Tibial artery (tissue), 4 donors: ENCODE measurements at regions not wholly inside any gene's neighbourhood (a gene's known extent, or its start where the extent isn't known, plus 50 kb on each side); places are given as distances from the start of the nearest gene placed in this dataset.

Experiments used
- DNase-seq, 2 donors: peaks; one replicate each; pipeline ENCODE4 v3.0.0-alpha.2; 2019
- H3K27ac ChIP-seq, 2 donors: fragments of 200-600 bp; sonication (generic) in 1 of 2; 1 replicate in 1 of 2; 2 replicates in 1 of 2; pipeline ENCODE4 v1.5.1; 2018 to 2019; ENCODE audit warnings: mild to moderate bottlenecking in 1 of 2
- H3K27me3 ChIP-seq, 2 donors: fragments of 200-600 bp; sonication (generic) in 1 of 2; one replicate each; pipeline versions ENCODE4 v1.5.1 to v1.6.0; 2016 to 2019
- H3K36me3 ChIP-seq, 3 donors: fragments of 200-600 bp; sonication (generic) in 2 of 3; one replicate each; pipeline ENCODE4 v1.5.1; 2016 to 2019; ENCODE audit warnings: mild to moderate bottlenecking in 2 of 3
- H3K4me1 ChIP-seq, 4 donors: fragments of 200-600 bp; sonication (generic) in 2 of 4; 1 replicate in 3 of 4; 2 replicates in 1 of 4; pipeline ENCODE4 v1.5.1; 2016 to 2019
- H3K4me3 ChIP-seq, 2 donors: fragments of 200-600 bp; sonication (generic) in 1 of 2; 1 replicate in 1 of 2; 2 replicates in 1 of 2; pipeline ENCODE4 v1.5.1; 2018 to 2019; ENCODE audit warnings: mild to moderate bottlenecking in 2 of 2
- H3K9me3 ChIP-seq, 3 donors: fragments of 200-600 bp; sonication (generic) in 1 of 3; one replicate each; pipeline ENCODE4 v1.5.1; 2016 to 2019
- CTCF ChIP-seq, 2 experiments: fragments of 200-600 bp in 1 of 2; fragments of 450-650 bp in 1 of 2; IDR thresholded peaks; one replicate each; pipeline ENCODE4 v1.5.1; 2017 to 2019; ENCODE audit warnings: antibody characterized with exemption in 2 of 2, mild to moderate bottlenecking in 1 of 2, moderate library complexity in 1 of 2
- intact Hi-C: fragments of 100-400 bp; cut with DNase I; formaldehyde crosslinking; loops from one replicate; pipeline ENCODE4 v1.15.0; 2023; ENCODE audit warnings: low total_unique reads

GRCh38 chr12:107501681-107502080, 183.9 kb upstream of the PWP1 start:
- Histone ChIP-seq H3K36me3 (no peaks in the 10 kb centered on the region), H3K4me3 (no peak overlapping the region), H3K9me3 (no peaks in the 10 kb centered on the region), H3K4me1 (no peaks in the 10 kb centered on the region), H3K27me3 (no peaks in the 10 kb centered on the region), H3K27ac (no peak overlapping the region)
- DNase-seq, result no peak
- intact Hi-C loops, result no loop called here
- TF ChIP-seq CTCF (IDR thresholded peaks at IDR 0.05), result no peak

- intact Hi-C loops, result no loop called here
Observed at GRCh38 chr12:107503129-107503855, 182.3 kb upstream of the PWP1 start.

DNA sequence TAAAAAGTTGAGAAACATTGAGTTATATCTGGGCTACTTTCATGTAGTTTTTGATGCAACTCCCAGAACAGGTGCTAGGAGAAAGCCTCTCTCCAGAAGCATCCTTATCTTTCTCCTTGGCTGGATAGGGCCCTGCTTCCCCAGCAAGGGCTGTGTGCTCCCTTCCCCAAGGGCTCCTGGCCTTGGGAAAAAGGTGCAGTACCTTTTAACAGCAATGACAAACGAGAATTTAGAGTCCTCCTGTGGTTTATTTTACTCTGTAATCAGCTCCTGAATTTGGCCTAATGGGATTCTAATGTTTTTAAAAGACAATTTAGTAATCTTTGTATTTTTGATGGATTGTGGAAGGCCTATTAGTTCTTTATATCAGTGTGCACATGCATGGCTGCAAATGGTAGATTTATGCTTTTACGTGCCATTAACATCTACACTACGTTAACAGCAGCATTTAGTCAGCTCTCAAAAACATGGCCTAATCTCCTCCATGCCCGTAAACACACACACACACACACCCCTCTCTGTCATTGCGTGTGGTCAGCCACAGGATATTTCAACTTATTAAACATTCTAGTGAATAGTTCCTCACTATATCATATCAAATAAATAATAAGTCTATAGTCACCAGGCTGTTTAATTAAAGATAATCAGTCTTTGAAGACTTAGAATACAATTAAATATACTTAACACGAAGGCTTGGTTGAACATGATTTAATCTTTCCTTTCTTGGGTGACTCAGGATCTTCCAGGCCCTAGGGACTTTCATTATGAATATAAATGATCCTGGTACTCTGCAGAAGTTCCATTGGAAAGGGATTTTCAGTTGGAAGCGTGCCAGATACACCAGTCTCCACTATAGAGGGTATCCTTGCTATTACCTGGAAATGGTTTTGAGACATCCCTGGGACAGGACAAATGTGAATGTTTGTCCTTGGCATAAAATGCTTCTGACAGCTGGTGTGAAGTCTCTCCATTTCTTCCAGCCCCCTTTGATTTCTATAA, 181.4 kb upstream of the PWP1 start:
- H3K36me3 ChIP-seq, result no peaks in the 10 kb centered on the region
- H3K27me3 ChIP-seq, result no peaks in the 10 kb centered on the region
- no peak overlapping the region for H3K27ac ChIP-seq
- no peak overlapping the region for H3K4me3 ChIP-seq
- no peaks in the 10 kb centered on the region for H3K4me1 ChIP-seq
- no peak for DNase-seq
- intact Hi-C loops, result no loop called here
- TF ChIP-seq CTCF (IDR thresholded peaks at IDR 0.05), result no peak
- no peaks in the 10 kb centered on the region for H3K9me3 ChIP-seq

More at GRCh38 chr12:107503129-107503855, 182.3 kb upstream of the PWP1 start:
- no peaks in the 10 kb centered on the region for H3K4me1 ChIP-seq
- H3K27me3 ChIP-seq, result no peaks in the 10 kb centered on the region
- no peaks in the 10 kb centered on the region for H3K9me3 ChIP-seq
- H3K36me3 ChIP-seq, result no peaks in the 10 kb centered on the region
- no peak overlapping the region for H3K4me3 ChIP-seq
- DNase-seq, result no peak
- TF ChIP-seq CTCF (IDR thresholded peaks at IDR 0.05), result no peak
- H3K27ac ChIP-seq, result no peak overlapping the region

- Histone ChIP-seq H3K27me3 (no peaks in the 10 kb centered on the region), H3K27ac (no peak overlapping the region), H3K4me3 (no peak overlapping the region), H3K36me3 (no peaks in the 10 kb centered on the region), H3K4me1 (no peaks in the 10 kb centered on the region), H3K9me3 (no peaks in the 10 kb centered on the region)
- intact Hi-C loops, result loop anchor here (1.0 kb wide), 1 partner anchor 17 kb away; no protein-coding TSS in a partner anchor
- no peak for DNase-seq
- no peak for TF ChIP-seq CTCF (IDR thresholded peaks at IDR 0.05)
Observed at GRCh38 chr12:107509421-107509820, 176.2 kb upstream of the PWP1 start.

- DNase-seq, result no peak
- no peaks in the 10 kb centered on the region for H3K4me1 ChIP-seq
- H3K9me3 ChIP-seq, result no peaks in the 10 kb centered on the region
- H3K4me3 ChIP-seq, result no peak overlapping the region
- TF ChIP-seq CTCF (IDR thresholded peaks at IDR 0.05), result no peak
- intact Hi-C loops, result no loop called here
- no peaks in the 10 kb centered on the region for H3K36me3 ChIP-seq
- H3K27ac ChIP-seq, result no peak overlapping the region
- no peaks in the 10 kb centered on the region for H3K27me3 ChIP-seq
Observed at GRCh38 chr12:107510211-107510610, 175.4 kb upstream of the PWP1 start.
